ENCODE measurements at regions not wholly inside any gene's neighbourhood (a gene's known extent, or its start where the extent isn't known, plus 50 kb on each side); places are given as distances from the start of the nearest gene placed in this dataset.
"Not testable (repeated sequence)": the region's sequence is repeated elsewhere in the genome, so short reads cannot be mapped to it uniquely, and the experiment has no call there.

DNA sequence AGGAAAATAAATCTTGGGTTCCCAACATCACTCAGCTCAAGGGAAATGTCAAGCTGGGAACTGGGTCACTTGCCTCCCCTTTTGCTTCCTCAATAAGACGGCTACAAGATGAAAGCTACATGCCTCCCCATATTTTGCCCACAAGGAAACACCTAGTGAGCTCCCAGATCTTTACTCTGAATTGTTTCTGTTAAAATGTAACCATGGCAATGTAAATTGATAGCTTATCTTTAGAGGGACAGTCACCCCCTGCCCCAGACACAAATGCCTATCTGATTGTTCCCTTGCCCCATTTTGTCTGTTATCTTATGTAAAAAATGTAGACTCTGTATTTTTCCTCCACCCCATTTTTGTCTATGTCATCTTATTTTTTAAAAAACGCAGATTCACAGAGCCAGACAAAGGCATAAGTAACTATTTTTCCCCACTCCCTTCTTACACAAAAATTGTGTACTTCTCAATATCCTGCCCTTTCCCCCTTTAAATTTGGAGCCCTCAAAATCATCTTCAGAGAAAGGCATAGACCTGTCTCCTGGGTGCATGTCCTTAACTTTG, 288.7 kb upstream of the ERCC4 start:
- H3K4me1 ChIP-seq, result no peaks in the 10 kb centered on the region
- no peaks in the 10 kb centered on the region for H3K9me3 ChIP-seq
- no peak overlapping the region for H3K4me3 ChIP-seq
- TF ChIP-seq, protein P1, sequence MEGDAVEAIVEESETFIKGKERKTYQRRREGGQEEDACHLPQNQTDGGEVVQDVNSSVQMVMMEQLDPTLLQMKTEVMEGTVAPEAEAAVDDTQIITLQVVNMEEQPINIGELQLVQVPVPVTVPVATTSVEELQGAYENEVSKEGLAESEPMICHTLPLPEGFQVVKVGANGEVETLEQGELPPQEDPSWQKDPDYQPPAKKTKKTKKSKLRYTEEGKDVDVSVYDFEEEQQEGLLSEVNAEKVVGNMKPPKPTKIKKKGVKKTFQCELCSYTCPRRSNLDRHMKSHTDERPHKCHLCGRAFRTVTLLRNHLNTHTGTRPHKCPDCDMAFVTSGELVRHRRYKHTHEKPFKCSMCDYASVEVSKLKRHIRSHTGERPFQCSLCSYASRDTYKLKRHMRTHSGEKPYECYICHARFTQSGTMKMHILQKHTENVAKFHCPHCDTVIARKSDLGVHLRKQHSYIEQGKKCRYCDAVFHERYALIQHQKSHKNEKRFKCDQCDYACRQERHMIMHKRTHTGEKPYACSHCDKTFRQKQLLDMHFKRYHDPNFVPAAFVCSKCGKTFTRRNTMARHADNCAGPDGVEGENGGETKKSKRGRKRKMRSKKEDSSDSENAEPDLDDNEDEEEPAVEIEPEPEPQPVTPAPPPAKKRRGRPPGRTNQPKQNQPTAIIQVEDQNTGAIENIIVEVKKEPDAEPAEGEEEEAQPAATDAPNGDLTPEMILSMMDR (IDR thresholded peaks at IDR 0.05), result no peak
- H3K27me3 ChIP-seq, result no peaks in the 10 kb centered on the region
- no peak for DNase-seq (ENCODE audit: low spot score)
- H3K36me3 ChIP-seq, result no peaks in the 10 kb centered on the region
- H3K27ac ChIP-seq, result no peak overlapping the region

GRCh38 chr16:13631916-13632315, 288.0 kb upstream of the ERCC4 start:
- no peak overlapping the region for H3K27ac ChIP-seq
- H3K4me3 ChIP-seq, result no peak overlapping the region
- H3K4me1 ChIP-seq, result no peaks in the 10 kb centered on the region
- H3K9me3 ChIP-seq, result no peaks in the 10 kb centered on the region
- TF ChIP-seq, protein P1 (IDR thresholded peaks at IDR 0.05), result no peak
- no peaks in the 10 kb centered on the region for H3K36me3 ChIP-seq
- H3K27me3 ChIP-seq, result no peaks in the 10 kb centered on the region
- DNase-seq (ENCODE audit: low spot score), result no peak

DNA sequence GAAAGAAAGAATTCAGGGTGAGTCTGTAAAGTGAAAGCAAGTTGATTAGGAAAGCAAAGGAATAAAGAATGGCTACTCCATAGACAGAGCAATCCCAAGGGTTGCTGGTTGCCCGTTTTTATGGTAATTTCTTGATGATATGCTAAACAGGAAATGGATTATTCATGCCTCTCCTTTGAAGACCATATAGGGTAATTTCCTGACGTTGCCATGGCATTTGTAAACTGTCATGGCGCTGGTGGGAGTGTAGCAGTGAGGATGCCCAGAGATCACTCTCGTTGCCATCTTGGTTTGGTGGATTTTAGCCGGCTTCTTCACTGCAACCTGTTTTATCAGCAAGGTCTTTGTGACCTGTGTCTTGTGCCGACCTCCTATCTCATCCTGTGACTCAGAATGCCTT, 287.4 kb upstream of the ERCC4 start:
- not testable (repeated sequence) for H3K36me3 ChIP-seq; H3K4me1 ChIP-seq; H3K27ac ChIP-seq; DNase-seq (ENCODE audit: low spot score); H3K9me3 ChIP-seq; H3K27me3 ChIP-seq; H3K4me3 ChIP-seq

DNA sequence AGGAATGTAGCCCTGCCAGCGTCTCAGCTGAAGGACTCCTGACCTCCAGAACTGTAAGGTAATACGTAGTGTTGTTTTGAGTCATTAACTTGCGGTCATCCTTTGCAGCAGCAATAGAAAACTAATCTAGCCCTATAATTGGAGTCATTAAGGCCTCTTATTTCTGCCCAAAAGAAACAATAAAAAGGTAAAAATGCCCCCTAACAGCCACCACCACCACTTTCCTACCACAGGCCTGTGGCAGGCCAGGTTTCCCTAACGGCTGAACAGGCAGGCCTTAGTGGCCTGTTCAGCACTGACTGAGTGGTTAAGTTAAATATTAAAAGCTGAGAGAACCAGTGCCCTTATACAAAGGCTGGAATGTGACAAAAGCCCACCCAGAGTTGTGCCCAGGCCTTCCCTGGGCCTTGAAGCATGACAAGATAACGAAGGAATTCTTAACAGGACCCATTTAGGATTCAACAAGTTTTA, 286.5 kb upstream of the ERCC4 start:
- H3K4me1 ChIP-seq, result no peaks in the 10 kb centered on the region
- no peak overlapping the region for H3K4me3 ChIP-seq
- H3K27me3 ChIP-seq, result no peaks in the 10 kb centered on the region
- H3K36me3 ChIP-seq, result no peaks in the 10 kb centered on the region
- H3K27ac ChIP-seq, result no peak overlapping the region
- TF ChIP-seq, protein P1 (IDR thresholded peaks at IDR 0.05), result no peak
- no peak for DNase-seq (ENCODE audit: low spot score)
- no peaks in the 10 kb centered on the region for H3K9me3 ChIP-seq

DNA sequence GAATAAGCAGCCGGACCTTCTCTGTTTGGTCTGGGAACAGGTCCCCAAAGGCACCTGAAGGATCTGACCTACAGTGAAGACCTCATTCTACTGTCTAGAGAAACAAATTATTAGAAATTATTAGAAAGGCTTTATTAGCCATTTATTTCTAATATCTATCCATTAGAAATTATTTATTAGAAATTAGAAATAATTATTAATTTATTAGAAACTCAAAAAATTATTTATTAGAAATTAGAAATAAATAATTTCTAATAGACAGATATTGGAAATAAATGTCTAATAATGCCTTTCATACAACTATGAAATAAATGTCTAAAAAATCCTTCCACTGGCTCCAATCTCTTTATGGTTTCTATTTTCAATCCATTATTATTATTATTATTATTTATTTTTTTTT, 285.7 kb upstream of the ERCC4 start:
- TF ChIP-seq, protein P1 (IDR thresholded peaks at IDR 0.05), result no peak
- H3K36me3 ChIP-seq, result no peaks in the 10 kb centered on the region
- no peaks in the 10 kb centered on the region for H3K4me1 ChIP-seq
- H3K4me3 ChIP-seq, result no peak overlapping the region
- H3K9me3 ChIP-seq, result no peaks in the 10 kb centered on the region
- H3K27me3 ChIP-seq, result no peaks in the 10 kb centered on the region
- H3K27ac ChIP-seq, result no peak overlapping the region
- no peak for DNase-seq (ENCODE audit: low spot score)

DNA sequence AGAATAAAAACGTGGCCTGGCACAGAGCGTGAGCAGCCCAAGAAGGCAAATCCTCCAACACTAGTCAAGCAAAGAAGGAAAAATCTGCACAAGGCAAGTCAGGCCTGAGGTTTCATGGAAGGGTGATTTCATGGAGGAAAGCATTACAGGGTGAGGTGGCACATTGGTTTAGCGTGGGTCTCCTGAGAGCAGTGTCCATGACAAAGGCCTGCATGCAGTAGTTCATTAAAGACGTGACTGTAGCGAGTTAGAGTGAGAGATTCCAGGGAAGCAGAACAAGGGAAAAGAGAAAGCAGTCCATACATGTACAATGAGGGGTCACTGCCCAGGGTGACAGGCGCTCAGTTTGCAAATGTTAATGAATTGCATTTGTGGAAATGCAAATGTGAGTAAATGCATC, 285.0 kb upstream of the ERCC4 start:
- TF ChIP-seq, protein P1 (IDR thresholded peaks at IDR 0.05), result no peak
- H3K4me1 ChIP-seq, result no peaks in the 10 kb centered on the region
- no peak overlapping the region for H3K4me3 ChIP-seq

More for the DNA sequence above, 285.0 kb upstream of the ERCC4 start:
- no peak overlapping the region for H3K27ac ChIP-seq
- no peak for DNase-seq (ENCODE audit: low spot score)
- H3K27me3 ChIP-seq, result no peaks in the 10 kb centered on the region
- H3K36me3 ChIP-seq, result no peaks in the 10 kb centered on the region
- H3K9me3 ChIP-seq, result no peaks in the 10 kb centered on the region

All from right atrium auricular region (tissue), 2 donors.